Naive thymus-derived CD8-positive, alpha-beta T cell (primary cell): ENCODE measurements at regions not wholly inside any gene's neighbourhood (a gene's known extent, or its start where the extent isn't known, plus 50 kb on each side); places are given as distances from the start of the nearest gene placed in this dataset.

Source experiments
- ATAC-seq, 2 donors: fragments of 150-1000 bp; cut with Tn5 transposase in 1 of 2; sonication (Bioruptor Pico), chemical (Tn5 transposase) in 1 of 2; 1 replicate in 1 of 2; 2 replicates in 1 of 2; pipeline ENCODE4 v1.10.0; 2021; ENCODE audit warnings: mild to moderate bottlenecking in 2 of 2, moderate library complexity in 2 of 2
- POLR2A ChIA-PET: fragments of 350-600 bp; sonication (Branson Sonifier 250); formaldehyde crosslinking; loops from one replicate; lab custom pipeline; 2021; ENCODE audit warnings: antibody characterized with exemption; lab: Charles Lee
- DNase-seq, 10 donors: peaks; one replicate each; pipeline versions ENCODE4 v3.0.0 to v3.0.0-alpha.2; 2020 to 2022
- H3K27ac Mint-ChIP-seq, 10 donors: one replicate each; pipeline ENCODE4 v1.8.0; 2020 to 2022; ENCODE audit warnings: mild to moderate bottlenecking in 10 of 10, mixed read lengths in 10 of 10, moderate library complexity in 4 of 10, inconsistent platforms in 1 of 10
- H3K27me3 Mint-ChIP-seq, 5 donors: one replicate each; pipeline ENCODE4 v1.8.0; 2021 to 2022; ENCODE audit warnings: mixed read lengths in 5 of 5
- H3K36me3 Mint-ChIP-seq, 3 donors: one replicate each; pipeline ENCODE4 v1.8.0; 2020 to 2022; ENCODE audit warnings: mixed read lengths in 3 of 3, mild to moderate bottlenecking in 2 of 3, inconsistent platforms in 1 of 3
- H3K4me1 Mint-ChIP-seq, 4 donors: one replicate each; pipeline ENCODE4 v1.8.0; 2021 to 2022; ENCODE audit warnings: mixed read lengths in 4 of 4
- H3K4me3 Mint-ChIP-seq, 10 donors: one replicate each; pipeline ENCODE4 v1.8.0; 2020 to 2022; ENCODE audit warnings: mild to moderate bottlenecking in 10 of 10, mixed read lengths in 10 of 10, moderate library complexity in 6 of 10, inconsistent platforms in 1 of 10
- H3K9me3 Mint-ChIP-seq, 9 donors: one replicate each; pipeline ENCODE4 v1.8.0; 2020 to 2022; ENCODE audit warnings: mixed read lengths in 9 of 9, mild to moderate bottlenecking in 3 of 9, inconsistent platforms in 1 of 9, moderate library complexity in 1 of 9

GRCh38 chr1:115183721-115184259, 94.5 kb upstream of the TSPAN2 start:
- H3K27ac Mint-ChIP-seq, result no peak overlapping the region
- POLR2A ChIA-PET, result no interaction called here

DNA sequence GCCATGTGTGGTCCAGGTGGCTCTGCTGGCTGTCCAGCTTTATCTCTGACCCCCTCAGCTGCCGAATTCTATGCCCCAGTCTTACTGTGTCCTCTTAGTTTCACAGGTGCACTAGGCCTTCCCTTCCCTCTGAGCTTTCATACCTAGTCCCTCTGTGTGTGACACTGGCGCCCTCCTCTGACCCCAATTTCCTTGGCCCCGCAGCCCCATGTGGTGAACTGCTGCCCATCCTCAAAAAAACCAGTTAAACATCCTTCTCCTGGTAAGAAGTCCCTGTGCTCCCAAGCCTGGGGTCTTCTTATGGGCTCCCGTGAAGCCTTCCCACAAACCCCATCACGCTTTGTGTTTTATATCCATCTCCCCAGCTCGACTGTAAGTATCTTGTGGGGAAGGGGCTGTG, 93.9 kb upstream of the TSPAN2 start:
- no peak for DNase-seq
- H3K9me3 Mint-ChIP-seq, result no peaks in the 10 kb centered on the region

More at GRCh38 chr1:115183721-115184259, 94.5 kb upstream of the TSPAN2 start:
- Mint-ChIP-seq H3K4me3 (no peak overlapping the region), H3K4me1 (no peaks in the 10 kb centered on the region), H3K27me3 (peaks cover 0 to 3% (median 0%) of the 10 kb centered on the region in 5 donors), H3K36me3 (no peaks in the 10 kb centered on the region), H3K9me3 (no peaks in the 10 kb centered on the region)
- ATAC-seq (no peak), DNase-seq (no peak)

GRCh38 chr1:115182012-115182715, 92.9 kb upstream of the TSPAN2 start:
- Mint-ChIP-seq H3K27me3 (peaks cover 0 to 3% (median 0%) of the 10 kb centered on the region in 5 donors), H3K9me3 (no peaks in the 10 kb centered on the region), H3K4me1 (no peaks in the 10 kb centered on the region), H3K4me3 (no peak overlapping the region), H3K36me3 (no peaks in the 10 kb centered on the region), H3K27ac (no peak overlapping the region)
- no peak for ATAC-seq
- POLR2A ChIA-PET, result no interaction called here
- no peak for DNase-seq

More for the DNA sequence above, 93.9 kb upstream of the TSPAN2 start:
- H3K4me1 Mint-ChIP-seq, result no peaks in the 10 kb centered on the region
- H3K27ac Mint-ChIP-seq, result no peak overlapping the region
- no peaks in the 10 kb centered on the region for H3K36me3 Mint-ChIP-seq
- H3K4me3 Mint-ChIP-seq, result no peak overlapping the region
- POLR2A ChIA-PET, result no interaction called here
- no peak for ATAC-seq
- peaks cover 0 to 3% (median 0%) of the 10 kb centered on the region in 5 donors for H3K27me3 Mint-ChIP-seq

GRCh38 chr1:115181231-115181630, 91.9 kb upstream of the TSPAN2 start:
- POLR2A ChIA-PET, result no interaction called here
- Mint-ChIP-seq H3K27me3 (peaks cover 0 to 2% (median 0%) of the 10 kb centered on the region in 5 donors), H3K27ac (no peak overlapping the region), H3K4me1 (no peaks in the 10 kb centered on the region), H3K9me3 (no peaks in the 10 kb centered on the region), H3K36me3 (no peaks in the 10 kb centered on the region), H3K4me3 (no peak overlapping the region)
- DNase-seq (no peak), ATAC-seq (no peak)

DNA sequence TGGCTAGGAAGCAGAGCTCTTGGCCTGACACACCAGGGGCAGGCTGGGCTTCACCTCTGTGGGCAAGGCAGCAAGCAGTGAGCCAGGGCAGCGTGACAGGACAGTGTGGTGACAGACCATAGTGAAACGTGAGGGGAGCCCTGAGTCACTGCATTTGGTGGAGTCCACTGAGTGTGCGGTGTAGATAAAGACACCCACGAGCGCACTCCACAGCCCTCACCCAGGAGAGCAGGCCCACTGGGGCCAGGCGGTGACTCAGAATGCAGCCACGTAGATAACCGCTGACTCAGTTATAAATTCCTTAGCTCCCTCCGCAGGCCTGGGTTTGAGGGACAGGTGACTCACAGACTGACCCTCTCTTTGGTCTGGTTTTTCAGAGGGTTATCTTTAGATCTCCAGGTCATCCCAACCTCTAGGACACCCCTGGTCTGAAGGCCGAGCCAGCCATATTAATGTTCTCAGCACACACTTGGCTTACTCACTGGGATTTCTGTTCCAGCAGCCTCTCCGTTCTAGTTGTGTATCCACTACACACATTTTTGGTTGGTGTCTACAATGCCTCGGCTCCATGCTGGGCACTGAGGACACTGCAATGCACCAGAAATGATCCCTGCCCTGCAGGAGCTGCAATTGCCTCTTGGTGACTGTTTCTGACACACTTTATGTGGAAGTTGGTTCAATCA, 90.2 kb upstream of the TSPAN2 start:
- no peak for ATAC-seq
- Mint-ChIP-seq H3K9me3 (no peaks in the 10 kb centered on the region), H3K27ac (no peak overlapping the region), H3K36me3 (no peaks in the 10 kb centered on the region), H3K4me1 (peaks cover 0 to 2% (median 0%) of the 10 kb centered on the region in 4 donors), H3K27me3 (peaks cover 2 to 10% (median 3%) of the 10 kb centered on the region in 5 donors), H3K4me3 (no peak overlapping the region)
- POLR2A ChIA-PET, result no interaction called here
- no peak for DNase-seq

- H3K36me3 Mint-ChIP-seq, result no peaks in the 10 kb centered on the region
- no peak overlapping the region for H3K27ac Mint-ChIP-seq
- H3K27me3 Mint-ChIP-seq, result peaks cover 6 to 39% (median 12%) of the 10 kb centered on the region in 5 donors
- H3K4me3 Mint-ChIP-seq, result no peak overlapping the region
- no peak for ATAC-seq
- H3K4me1 Mint-ChIP-seq, result peaks cover 0 to 2% (median 0%) of the 10 kb centered on the region in 4 donors
- no peak for DNase-seq
- POLR2A ChIA-PET, result no interaction called here
- no peaks in the 10 kb centered on the region for H3K9me3 Mint-ChIP-seq
Observed at GRCh38 chr1:115176189-115176588, 86.9 kb upstream of the TSPAN2 start.

DNA sequence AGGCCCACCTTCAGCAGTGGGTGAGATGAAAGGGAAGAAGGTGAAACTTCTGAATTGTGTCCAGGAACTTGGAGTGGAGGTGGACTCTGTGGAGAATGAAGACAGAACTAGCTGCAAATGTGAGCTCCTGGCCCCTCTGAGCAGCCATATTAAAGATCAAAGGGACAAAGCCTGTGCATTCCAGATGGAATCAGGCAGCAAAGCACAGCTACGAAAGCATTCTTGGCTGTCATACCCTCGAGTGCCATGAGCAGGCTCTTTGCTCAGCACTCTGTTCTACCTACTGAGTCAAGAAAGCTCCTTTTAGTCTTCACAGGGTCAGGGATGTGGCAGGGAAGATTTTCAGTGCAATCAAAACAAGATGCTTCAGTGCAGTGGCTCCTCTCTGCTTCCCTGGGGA, 86.3 kb upstream of the TSPAN2 start:
- POLR2A ChIA-PET, result no interaction called here
- H3K4me1 Mint-ChIP-seq, result peaks cover 0 to 2% (median 0%) of the 10 kb centered on the region in 4 donors
- H3K27me3 Mint-ChIP-seq, result peaks cover 6 to 45% (median 15%) of the 10 kb centered on the region in 5 donors
- H3K4me3 Mint-ChIP-seq, result no peak overlapping the region
- DNase-seq (no peak), ATAC-seq (no peak)
- H3K27ac Mint-ChIP-seq, result no peak overlapping the region
- no peaks in the 10 kb centered on the region for H3K9me3 Mint-ChIP-seq
- no peaks in the 10 kb centered on the region for H3K36me3 Mint-ChIP-seq

GRCh38 chr1:115173151-115173550, 83.8 kb upstream of the TSPAN2 start:
- Mint-ChIP-seq H3K27ac (no peak overlapping the region), H3K4me1 (peaks cover 0 to 2% (median 0%) of the 10 kb centered on the region in 4 donors), H3K9me3 (no peaks in the 10 kb centered on the region), H3K4me3 (no peak overlapping the region), H3K36me3 (no peaks in the 10 kb centered on the region), H3K27me3 (peaks cover 11 to 56% (median 23%) of the 10 kb centered on the region in 5 donors)
- ATAC-seq (no peak), DNase-seq (no peak)
- POLR2A ChIA-PET, result no interaction called here

DNA sequence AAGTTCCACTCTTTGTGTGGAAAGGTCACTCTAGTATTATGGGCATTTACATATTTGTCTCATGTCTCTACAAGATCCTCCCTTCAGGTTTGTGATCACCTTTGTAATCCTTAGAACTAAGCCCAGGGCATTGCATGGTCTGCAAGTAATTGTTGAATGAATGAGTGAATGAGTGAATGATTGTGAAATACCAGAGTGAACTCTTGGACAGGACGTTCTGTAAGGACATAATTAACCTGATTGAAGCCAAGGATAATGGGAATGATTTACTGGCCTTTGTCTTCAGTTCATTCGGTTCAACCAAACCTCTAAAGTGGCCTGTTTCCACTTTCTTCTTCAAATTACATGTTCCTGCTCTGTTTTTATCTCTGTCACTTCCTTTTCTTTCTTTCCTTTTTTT, 83.0 kb upstream of the TSPAN2 start:
- POLR2A ChIA-PET, result no interaction called here
- peaks cover 0 to 2% (median 0%) of the 10 kb centered on the region in 4 donors for H3K4me1 Mint-ChIP-seq
- no peak overlapping the region for H3K27ac Mint-ChIP-seq
- H3K4me3 Mint-ChIP-seq, result no peak overlapping the region
- ATAC-seq, result no peak
- no peaks in the 10 kb centered on the region for H3K9me3 Mint-ChIP-seq
- no peak for DNase-seq
- no peaks in the 10 kb centered on the region for H3K36me3 Mint-ChIP-seq
- peaks cover 15 to 62% (median 27%) of the 10 kb centered on the region in 5 donors for H3K27me3 Mint-ChIP-seq

GRCh38 chr1:115170961-115171392, 81.7 kb upstream of the TSPAN2 start:
- no peak for ATAC-seq
- peaks cover 0 to 2% (median 0%) of the 10 kb centered on the region in 4 donors for H3K4me1 Mint-ChIP-seq
- H3K36me3 Mint-ChIP-seq, result no peaks in the 10 kb centered on the region
- peaks cover 17 to 71% (median 30%) of the 10 kb centered on the region in 5 donors for H3K27me3 Mint-ChIP-seq
- POLR2A ChIA-PET, result no interaction called here
- no peak overlapping the region for H3K4me3 Mint-ChIP-seq
- DNase-seq, result no peak
- no peaks in the 10 kb centered on the region for H3K9me3 Mint-ChIP-seq
- no peak overlapping the region for H3K27ac Mint-ChIP-seq

DNA sequence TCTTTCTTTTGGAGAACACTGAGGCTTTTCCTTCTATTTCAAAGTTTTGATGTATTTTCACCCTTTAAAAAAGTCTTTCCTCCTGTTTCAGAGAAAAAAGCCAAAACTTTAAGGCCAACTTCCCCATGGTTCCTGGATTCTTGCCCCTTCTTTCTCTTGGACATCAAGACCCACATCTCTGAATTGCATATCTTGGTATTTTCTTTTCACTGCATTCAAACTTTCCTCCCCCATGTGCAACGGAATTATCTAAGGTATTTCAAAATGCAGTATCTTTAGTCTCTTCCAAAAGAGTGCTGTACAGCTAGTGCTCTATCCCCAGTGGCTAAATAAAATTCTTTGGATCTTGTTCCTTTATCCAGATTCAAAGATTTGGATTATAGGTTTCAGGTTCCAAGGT, 81.1 kb upstream of the TSPAN2 start:
- no peaks in the 10 kb centered on the region for H3K9me3 Mint-ChIP-seq
- POLR2A ChIA-PET, result no interaction called here
- no peak overlapping the region for H3K4me3 Mint-ChIP-seq
- ATAC-seq, result no peak
- no peak for DNase-seq
- peaks cover 17 to 72% (median 29%) of the 10 kb centered on the region in 5 donors for H3K27me3 Mint-ChIP-seq
- H3K36me3 Mint-ChIP-seq, result no peaks in the 10 kb centered on the region
- H3K4me1 Mint-ChIP-seq, result peaks cover 0 to 2% (median 0%) of the 10 kb centered on the region in 4 donors
- H3K27ac Mint-ChIP-seq, result no peak overlapping the region

- H3K4me3 Mint-ChIP-seq, result no peak overlapping the region
- H3K9me3 Mint-ChIP-seq, result no peaks in the 10 kb centered on the region
- POLR2A ChIA-PET, result no interaction called here
- ATAC-seq (no peak), DNase-seq (no peak)
- no peak overlapping the region for H3K27ac Mint-ChIP-seq
- no peaks in the 10 kb centered on the region for H3K36me3 Mint-ChIP-seq
- H3K4me1 Mint-ChIP-seq, result no peaks in the 10 kb centered on the region
- H3K27me3 Mint-ChIP-seq, result peaks cover 17 to 64% (median 24%) of the 10 kb centered on the region in 5 donors
Observed at GRCh38 chr1:115168026-115168425, 78.7 kb upstream of the TSPAN2 start.

DNA sequence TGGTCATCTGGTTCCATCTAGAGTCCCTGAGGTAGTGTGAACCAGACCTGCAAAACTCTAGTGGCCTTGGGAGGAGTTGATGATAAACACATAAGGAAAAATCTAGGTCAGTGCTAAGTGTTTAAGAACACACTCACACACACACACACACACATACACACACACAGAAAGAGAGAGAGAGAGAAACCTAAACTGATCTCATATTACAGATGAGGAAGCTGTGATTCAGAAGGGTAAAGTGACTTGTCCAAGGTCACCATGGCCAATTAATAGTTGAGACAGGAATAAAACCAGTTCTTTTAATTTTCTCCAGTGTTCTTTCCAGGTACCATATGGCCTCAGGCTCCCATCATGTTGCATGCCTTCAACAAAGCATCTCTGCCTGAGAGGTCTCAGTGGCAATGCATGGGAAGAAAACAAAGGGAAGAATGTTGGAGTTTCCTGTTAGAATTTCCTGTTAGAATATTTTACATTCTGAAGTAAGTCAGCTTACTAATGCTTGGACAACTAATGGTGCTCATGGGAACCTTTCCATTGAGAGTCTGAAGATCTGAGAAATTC, 77.3 kb upstream of the TSPAN2 start:
- POLR2A ChIA-PET, result no interaction called here
- H3K4me1 Mint-ChIP-seq, result no peaks in the 10 kb centered on the region
- DNase-seq, result no peak
- no peaks in the 10 kb centered on the region for H3K9me3 Mint-ChIP-seq
- H3K27ac Mint-ChIP-seq, result no peak overlapping the region
- ATAC-seq, result no peak
- peaks cover 14 to 50% (median 21%) of the 10 kb centered on the region in 5 donors for H3K27me3 Mint-ChIP-seq
- no peak overlapping the region for H3K4me3 Mint-ChIP-seq
- no peaks in the 10 kb centered on the region for H3K36me3 Mint-ChIP-seq
